NCI-H82 treated with DMSO at 0.1 percent for 48 hours (cell line): ENCODE measurements at regions not wholly inside any gene's neighbourhood (a gene's known extent, or its start where the extent isn't known, plus 50 kb on each side); places are given as distances from the start of the nearest gene placed in this dataset.

Experiments
- DNase-seq: peaks from one replicate; lab custom pipeline; 2025; ENCODE audit not compliant: unreplicated experiment; lab: John Stamatoyannopoulos, UW

DNA sequence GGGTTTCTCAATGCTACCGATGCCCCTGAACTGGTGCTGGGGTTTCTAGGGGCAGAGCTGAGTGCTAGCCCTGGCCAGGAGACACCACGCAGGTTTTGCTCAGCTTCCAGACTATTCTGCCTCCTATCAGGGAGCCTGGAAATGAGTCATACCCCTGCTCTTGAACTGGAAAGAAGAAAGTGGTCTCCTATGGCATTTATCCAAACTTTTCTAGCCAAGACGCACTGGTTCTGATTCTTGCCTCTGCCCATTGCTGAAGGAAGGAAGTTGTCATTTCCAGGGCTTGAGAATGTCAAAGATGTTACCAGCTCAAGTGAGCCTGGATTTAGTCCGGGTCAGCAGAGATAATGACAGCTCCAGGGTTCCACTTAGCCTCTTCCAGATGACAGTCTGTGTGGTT is 561.9 kb downstream of the CDK5RAP2 start:
- no peak for DNase-seq

GRCh38 chr9:120016231-120016630 is 563.7 kb downstream of the CDK5RAP2 start:
- no peak for DNase-seq

GRCh38 chr9:120014796-120015195 is 565.2 kb downstream of the CDK5RAP2 start:
- no peak for DNase-seq

DNA sequence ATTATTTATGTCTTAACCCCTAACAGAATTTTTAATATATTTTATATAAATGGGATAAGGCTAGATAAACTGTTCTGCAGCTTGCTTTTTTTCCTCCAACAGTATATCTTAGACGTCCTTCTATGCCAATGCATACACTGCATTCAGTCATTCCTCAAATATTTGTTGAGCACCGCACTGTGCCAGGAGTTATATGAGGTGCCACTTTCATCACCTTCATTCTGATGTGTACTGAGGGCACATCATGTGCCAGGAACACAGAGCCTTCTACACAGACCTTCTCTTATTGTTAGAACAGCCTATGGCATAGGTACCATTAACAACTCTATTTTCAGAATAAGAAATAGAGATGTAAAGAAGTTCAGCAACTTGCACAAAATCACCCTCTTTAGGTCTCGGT is 570.1 kb downstream of the CDK5RAP2 start:
- no peak for DNase-seq

DNA sequence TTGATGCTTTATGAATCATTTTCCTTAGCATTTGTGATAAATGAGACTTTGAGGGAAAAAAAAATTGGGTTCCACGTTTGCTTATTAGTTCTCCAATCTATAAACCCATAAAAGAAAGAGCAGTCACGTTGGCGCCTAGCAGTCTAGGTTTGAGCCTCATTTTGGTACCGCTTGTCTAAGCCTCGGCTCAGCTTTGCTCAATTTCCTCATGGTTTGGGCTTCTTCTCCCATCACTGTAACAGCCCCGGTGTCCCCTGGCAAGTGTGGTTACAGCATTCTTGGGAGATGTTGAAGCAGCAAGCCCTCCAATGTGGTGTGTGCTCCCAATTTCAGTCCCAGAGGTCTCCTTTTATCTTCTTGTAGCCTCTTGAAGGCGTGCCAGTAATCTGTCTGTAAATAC is 578.4 kb downstream of the CDK5RAP2 start:
- DNase-seq = no peak

DNA sequence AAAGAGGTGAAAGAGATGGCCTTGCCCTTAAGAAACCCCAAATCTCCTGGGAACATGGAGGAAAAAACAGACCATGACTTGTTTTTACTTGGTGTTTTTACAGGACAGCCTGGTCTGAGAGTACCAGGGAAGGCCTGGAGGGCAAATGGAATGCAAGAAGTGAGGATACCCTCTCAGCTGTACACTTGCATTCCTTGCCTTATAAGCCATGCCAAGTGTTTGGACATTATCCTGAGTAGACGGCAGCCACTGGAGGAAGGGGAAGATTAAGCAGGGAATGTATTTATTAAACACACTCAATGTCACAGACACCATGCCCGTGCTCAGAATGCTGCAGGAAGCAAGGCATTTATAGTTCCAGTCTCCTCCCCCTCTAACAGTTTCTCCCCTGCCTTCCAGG is 581.4 kb downstream of the CDK5RAP2 start:
- DNase-seq = no peak

DNA sequence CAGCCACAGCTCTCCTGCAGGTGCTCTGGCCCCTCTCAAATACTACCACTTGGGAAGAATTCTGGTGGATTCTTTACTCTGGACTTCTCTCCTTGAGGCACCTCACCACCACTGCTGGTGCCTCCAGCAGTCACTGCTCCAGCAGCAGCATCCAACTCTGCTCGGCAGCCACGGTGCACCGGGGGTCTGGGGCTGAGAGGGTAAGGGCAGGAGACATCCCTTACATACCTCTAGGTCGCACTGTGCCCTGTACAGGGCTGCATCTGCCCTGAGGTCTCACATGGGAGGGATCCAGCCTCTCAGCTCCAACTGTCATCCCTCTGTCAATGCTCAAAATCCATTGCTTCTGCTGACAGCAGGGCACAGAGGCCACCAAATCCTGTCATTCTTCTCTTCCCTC is 588.2 kb downstream of the CDK5RAP2 start:
- DNase-seq = no peak

DNA sequence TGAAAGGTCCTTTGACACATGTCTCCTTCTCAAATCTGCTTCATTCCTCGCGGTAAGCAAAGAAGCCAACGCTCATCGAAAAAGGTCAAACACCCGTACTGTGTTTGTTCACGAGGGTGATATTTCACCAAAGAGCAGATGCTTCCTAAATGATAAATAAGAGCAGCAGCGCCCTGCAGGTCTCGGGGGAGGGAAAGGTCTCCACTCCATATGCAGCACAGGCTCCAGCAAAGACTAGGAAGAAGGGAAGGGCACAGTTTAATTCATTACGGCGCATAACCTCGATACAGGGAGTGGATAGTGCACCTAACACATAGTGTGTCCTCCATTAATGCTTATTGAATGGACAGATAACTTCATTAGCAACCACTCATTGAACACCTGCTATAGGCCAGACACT is 593.3 kb downstream of the CDK5RAP2 start:
- no peak for DNase-seq

DNA sequence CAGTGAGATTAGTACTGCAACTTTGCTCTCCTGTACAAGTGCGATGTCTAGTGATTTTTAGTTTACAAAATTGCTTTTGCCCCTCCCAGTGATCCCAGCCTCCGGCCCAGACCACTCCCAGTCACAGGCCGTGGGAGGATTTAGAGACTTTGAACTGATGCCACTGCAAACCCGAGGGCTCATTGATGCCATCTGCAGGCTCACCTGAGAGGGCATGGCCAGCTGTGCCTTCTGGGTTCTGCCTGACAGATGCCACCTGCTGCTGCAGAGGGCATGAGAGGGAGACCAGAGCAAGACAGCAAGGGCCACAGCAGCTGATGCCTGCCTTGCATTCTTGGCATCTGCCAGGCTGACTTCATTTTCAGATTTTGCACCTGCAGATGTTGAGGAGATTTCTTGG is 593.8 kb downstream of the CDK5RAP2 start:
- no peak for DNase-seq

GRCh38 chr9:119974026-119974425 is 604.8 kb upstream of the BRINP1 start:
- no peak for DNase-seq

DNA sequence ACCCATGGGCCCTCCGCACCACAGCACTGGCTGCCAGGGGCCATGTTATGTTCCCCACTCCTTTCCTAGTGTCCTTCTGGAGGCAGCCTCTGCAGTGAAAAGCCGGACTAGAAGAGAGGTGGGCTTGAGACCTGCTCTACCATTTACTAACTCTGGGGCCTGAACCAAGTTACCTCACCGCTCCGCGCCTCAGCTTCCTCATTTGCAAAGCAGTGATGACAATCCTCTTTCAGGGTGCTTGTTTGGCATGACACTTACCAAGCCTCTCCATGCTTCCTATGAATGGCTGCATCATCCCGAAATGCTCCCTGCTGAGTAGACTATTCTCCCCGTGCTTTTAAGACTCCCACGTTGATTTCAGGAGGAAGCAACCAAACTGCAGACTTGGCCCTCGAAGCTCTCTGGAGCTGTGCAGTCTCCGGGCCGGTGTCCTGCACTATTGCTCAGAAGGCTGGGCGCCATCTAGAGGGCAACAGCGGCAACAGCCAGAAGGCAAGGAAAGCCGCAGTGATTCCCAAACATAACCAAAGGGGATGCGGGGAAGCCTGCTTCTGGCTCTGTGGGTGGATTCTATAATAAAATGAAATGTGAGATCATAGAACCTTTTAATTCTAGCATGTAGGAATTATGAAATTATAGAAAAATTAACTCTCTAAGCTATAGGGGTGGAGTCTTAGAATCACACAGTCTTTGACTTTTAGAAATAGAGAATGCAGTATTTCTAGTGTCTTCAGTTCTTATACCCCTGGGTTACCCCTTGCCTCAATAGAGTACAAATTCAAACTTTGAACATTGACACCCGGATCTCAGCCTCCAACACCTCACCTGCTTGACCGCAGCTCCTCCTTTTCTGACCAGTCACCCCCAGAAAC is 599.8 kb upstream of the BRINP1 start:
- peak; percentile 21 for DNase-seq

DNA sequence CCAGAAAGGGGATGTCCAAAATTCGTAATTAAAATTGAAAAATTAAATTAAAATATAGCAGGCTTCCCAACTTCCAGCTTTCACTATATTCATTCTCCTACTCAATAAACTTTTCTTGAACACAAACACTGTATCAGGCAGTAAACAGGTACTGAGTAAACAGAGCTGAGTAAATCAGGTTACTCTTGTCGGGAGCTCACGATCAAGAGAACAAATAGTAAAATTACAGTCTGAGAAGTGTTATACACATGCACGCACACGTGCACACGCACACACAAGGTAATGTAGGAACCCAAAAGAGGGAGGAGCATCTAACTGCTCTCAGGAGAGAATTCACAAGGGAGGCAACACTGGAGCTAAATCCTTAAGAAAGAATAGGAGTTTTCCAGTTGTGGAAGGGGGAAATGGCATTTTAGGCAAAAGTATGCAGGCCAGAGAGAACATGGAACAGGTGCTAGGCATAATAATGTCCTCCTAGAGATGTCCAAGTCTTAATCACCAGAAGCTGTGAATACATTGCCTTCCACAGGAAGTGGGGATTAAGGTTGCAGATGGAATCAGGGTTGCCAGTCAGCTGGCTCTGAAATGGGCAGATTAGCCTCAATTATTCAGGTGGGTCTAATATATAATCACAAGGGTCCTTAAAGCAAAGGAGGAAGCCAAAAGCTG is 598.8 kb upstream of the BRINP1 start:
- no peak for DNase-seq

GRCh38 chr9:119963798-119964372 is 594.6 kb upstream of the BRINP1 start:
- DNase-seq = no peak

DNA sequence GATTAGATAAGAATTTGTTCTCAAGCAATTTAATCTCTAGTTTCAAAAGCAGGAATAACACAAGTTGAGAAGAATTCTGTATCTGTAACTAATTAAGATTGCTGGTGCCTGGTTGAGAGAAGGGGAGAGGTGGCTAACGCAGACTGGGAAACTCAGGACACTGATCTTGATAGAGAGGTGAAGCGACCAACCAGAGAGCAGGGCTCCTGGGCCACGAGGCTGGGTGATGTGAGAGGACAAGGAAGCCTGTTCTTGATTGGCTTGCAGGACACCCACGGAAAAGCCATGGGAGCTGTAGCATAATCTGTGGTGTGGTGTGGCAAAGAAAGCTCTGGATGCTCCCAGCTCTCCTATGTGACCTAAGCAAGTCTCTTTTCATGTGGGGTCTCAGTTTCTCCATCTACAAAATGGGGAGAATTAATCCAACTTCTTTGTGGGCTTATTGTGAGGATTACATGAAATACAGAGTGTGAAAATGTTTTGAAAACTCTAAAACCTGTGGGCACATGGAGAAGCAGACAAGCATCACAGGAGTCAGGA is 594.1 kb upstream of the BRINP1 start:
- DNase-seq = no peak

- DNase-seq = no peak
Observed at GRCh38 chr9:119961774-119962424, 592.7 kb upstream of the BRINP1 start.

- no peak for DNase-seq
Observed at GRCh38 chr9:119959846-119960545, 590.8 kb upstream of the BRINP1 start.

DNA sequence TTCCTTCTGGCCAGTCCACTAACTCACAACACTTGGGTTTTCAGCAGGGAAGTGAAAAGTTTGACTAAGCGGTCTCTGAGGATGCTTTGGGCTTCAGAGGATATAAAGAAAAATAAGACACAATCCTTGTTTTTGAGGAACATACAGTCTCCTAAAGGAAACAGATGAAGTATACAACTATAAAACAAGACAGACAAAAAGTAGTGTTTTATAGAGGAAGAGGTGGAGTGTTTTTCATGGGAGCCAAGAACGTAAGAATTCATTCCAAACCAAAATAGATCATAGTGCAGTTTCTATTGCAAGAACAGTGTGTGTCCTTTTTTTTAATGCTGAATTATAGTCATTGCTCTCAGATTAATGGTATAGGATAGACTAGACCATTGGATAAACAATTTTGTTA is 586.9 kb upstream of the BRINP1 start:
- no peak for DNase-seq

- no peak for DNase-seq
Observed at GRCh38 chr9:119955276-119955675, 586.0 kb upstream of the BRINP1 start.

DNA sequence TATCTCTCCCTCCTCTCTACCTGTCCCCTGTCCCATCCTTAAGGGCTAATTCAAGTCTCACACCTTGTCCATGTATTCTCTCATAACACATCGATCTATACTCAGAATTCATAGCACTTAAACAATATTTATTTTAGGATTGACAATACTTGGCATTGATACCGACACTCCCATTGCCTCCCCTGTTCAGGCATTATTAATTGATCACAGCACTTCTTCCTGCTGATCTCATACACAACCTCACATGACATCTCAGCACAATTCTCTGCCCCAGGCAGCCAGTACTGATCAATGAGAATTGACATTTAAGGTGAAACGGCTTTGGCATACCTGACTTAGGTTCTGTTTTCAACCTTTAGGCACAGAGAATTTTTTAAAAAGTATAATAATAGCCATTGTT is 582.4 kb upstream of the BRINP1 start:
- DNase-seq = no peak

DNA sequence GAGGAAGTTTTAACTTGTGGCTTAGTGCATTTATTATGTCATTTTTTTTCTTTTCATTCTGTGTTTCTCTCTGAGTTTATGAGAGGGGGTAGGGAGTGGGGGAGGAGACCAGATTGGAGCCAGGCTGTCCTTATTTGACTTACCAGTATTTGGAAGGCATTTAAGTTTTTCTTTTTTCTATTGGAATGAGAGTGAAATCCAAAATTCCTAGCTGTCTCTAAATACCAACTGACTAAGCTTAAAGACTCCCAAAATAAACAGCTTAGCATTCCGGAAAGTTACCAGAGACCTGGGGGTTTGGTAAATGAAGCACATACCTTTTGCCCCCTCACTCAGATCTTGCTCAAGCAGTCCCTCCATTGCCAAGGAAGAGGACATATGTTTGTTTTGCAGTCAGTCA is 581.9 kb upstream of the BRINP1 start:
- no peak for DNase-seq

DNA sequence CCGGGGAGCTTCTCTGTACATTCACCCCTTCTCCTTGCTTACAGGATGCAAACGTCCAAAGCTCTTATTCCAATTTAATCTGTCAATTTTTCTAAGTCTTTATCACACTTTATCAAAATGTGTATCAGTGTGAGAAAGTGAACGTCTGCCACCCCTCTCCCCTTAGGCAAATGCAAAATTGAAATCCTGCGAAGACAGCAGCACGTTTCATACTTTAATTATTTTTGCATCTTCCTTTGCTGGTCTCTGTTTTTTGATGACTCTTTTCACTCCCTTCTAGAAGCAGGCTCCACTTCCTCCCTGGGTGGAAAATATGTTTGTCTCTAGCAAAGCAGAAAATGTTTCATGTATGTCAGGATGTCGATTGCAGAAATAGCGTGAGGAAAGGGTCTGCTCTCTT is 576.5 kb upstream of the BRINP1 start:
- no peak for DNase-seq
